ENCODE measurements at regions not wholly inside any gene's neighbourhood (a gene's known extent, or its start where the extent isn't known, plus 50 kb on each side); places are given as distances from the start of the nearest gene placed in this dataset.

- TF ChIP-seq REST (IDR thresholded peaks at IDR 0.05; ENCODE audit: low read depth) (no peak), RAD21 (IDR thresholded peaks at IDR 0.05; ENCODE audit: low read depth) (no peak), MAX (IDR thresholded peaks at IDR 0.05) (no peak), FOXM1 (IDR thresholded peaks at IDR 0.05; ENCODE audit: borderline replicate concordance, low read depth) (no peak)
These were observed 101.6 kb upstream of the XIRP2 start for GRCh38 chr2:166786707-166787106.

All from Ishikawa (cell line).